Astrocyte of the cerebellum (primary cell): ENCODE measurements at regions not wholly inside any gene's neighbourhood (a gene's known extent, or its start where the extent isn't known, plus 50 kb on each side); places are given as distances from the start of the nearest gene placed in this dataset.

Experiments
- DNase-seq: peaks from one replicate; pipeline ENCODE4 v3.0.0-alpha.2; 2011; ENCODE audit warnings: low read depth
- H3K4me3 ChIP-seq: 2 replicates; pipeline ENCODE4 v1.5.1; 2011; ENCODE audit warnings: mild to moderate bottlenecking, low read depth, low read length, moderate library complexity
- CTCF ChIP-seq: IDR thresholded peaks from 2 replicates; pipeline ENCODE4 v1.5.1; 2012; ENCODE audit warnings: low read length, low read depth, moderate library complexity, mild to moderate bottlenecking; ENCODE audit errors: missing control alignments
- in situ Hi-C: cut with HindIII; loops from 2 replicates; pipeline ENCODE4 v1.10.0; 2017; ENCODE audit warnings: low sequenced_read_pairs

GRCh38 chr13:44293374-44293773, 80.2 kb upstream of the SERP2 start:
- no peak for DNase-seq
- TF ChIP-seq CTCF = no peak
- no peak overlapping the region for H3K4me3 ChIP-seq
- in situ Hi-C loops = no loop called here

- DNase-seq = no peak
- in situ Hi-C loops = no loop called here
- H3K4me3 ChIP-seq = no peak overlapping the region
- no peak for TF ChIP-seq CTCF
Measured at GRCh38 chr13:44293908-44294735, 79.5 kb upstream of the SERP2 start.

- DNase-seq = no peak
- in situ Hi-C loops = no loop called here
- H3K4me3 ChIP-seq = no peak overlapping the region
- no peak for TF ChIP-seq CTCF
Measured at GRCh38 chr13:44294876-44295275, 78.7 kb upstream of the SERP2 start.

GRCh38 chr13:44296856-44297255, 76.8 kb upstream of the SERP2 start:
- no peak overlapping the region for H3K4me3 ChIP-seq
- DNase-seq = no peak
- in situ Hi-C loops = no loop called here
- TF ChIP-seq CTCF = no peak

GRCh38 chr13:44298314-44298713, 75.3 kb upstream of the SERP2 start:
- H3K4me3 ChIP-seq = no peak overlapping the region
- no peak for TF ChIP-seq CTCF
- DNase-seq = no peak
- in situ Hi-C loops = no loop called here

- in situ Hi-C loops = no loop called here
Measured at GRCh38 chr13:44299152-44299943, 74.3 kb upstream of the SERP2 start.

More at GRCh38 chr13:44299152-44299943, 74.3 kb upstream of the SERP2 start:
- no peak for TF ChIP-seq CTCF
- DNase-seq = no peak
- H3K4me3 ChIP-seq = no peak overlapping the region
